Germinal center (tissue), 1 donor: ENCODE measurements at regions not wholly inside any gene's neighbourhood (a gene's known extent, or its start where the extent isn't known, plus 50 kb on each side); places are given as distances from the start of the nearest gene placed in this dataset.
"Not testable (repeated sequence)": the region's sequence is repeated elsewhere in the genome, so short reads cannot be mapped to it uniquely, and the experiment has no call there.

Experiments used
- DNase-seq: peaks from one replicate; pipeline ENCODE4 v3.0.0; 2012; ENCODE audit warnings: mixed read lengths, low spot score

DNA sequence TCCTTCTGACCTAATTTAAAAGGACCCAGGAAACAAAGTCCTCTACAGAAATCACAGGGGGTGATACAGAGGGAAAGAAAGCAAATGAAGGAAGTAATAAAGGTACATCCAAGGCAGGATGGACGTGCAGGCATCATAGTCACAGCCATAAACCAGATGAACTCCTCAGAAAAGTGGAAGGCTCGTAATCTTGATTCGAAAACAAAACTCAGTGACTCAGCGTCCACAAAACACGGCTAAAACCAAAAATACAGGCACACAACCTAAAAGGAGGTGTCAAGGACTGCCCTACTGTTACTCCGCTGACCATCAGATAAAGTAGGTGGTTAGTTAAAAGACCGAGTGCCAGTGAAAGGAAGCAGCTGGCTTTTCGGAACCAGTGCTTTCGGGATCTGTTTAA is 81.5 kb downstream of the TRIM69 start:
- not testable (repeated sequence) for DNase-seq

DNA sequence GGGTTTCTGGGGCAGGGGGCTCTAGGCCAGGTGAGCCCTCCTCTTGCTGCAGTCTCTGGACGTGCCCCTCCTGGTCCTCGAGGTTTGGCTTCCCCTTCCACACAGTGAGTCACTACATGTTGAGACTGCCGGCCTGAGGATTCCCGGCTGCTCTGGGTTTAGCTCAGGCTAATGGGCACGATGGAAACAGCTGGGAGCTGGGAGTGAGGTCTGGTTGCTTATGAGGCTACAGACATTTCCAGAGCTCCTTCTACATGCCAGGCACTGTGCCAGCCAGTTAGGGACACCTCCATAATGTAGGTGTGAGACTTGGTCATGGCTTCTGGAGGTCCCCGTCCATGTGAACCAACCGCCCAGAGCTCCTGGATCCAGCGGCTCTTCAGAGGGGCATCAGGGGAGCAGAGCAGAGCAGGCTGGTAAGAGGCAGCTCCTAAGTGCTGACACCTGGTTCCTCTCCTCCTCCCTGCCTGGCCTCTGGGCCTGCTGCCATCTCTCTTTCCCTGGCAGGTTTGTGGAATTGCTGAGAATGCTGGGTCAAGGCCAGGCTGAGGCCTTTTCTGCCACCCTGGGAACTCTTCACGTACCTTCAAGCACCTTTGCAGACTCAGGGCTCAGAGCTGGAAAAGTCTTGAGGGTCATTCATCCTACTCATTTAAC is 83.1 kb downstream of the TRIM69 start:
- DNase-seq, result not testable (repeated sequence)

DNA sequence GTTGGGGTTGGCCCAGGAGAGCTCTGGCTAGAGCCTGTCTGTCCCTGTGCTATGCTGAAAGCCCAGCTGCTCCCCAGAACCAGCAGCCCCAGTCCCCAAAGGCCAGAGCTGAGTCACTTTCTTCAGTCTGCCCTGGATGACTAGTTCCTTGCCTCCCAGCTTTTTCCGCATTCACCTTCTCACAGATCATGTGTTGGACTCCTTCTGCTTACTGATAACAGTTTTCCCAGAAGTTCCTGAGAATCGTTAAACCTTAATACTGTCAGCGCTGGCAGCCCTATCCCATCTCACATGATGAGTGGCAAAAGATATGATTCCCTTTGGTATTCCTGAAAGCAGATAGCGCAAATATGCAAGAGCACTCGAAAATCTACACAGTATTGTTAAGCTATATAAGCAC is 84.2 kb downstream of the TRIM69 start:
- DNase-seq, result not testable (repeated sequence)

DNA sequence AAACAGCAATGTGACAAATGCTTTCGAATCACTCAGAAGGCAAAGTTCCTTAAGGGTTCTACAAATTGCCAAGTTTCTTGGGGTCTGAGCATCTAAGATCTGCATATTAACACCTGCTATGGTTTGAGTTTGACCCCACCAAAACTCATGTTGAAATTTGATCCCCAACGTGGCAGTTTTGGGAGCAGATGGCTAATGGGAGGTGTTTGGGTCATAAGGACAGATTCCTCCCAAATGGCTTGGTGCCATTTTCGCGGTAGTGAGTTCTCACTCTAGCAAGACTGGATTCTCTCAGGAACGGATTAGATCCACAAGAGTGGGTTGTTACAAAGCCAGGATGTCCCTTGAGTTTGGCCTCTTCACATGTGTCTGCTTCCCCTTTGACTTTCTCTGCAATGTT is 84.6 kb downstream of the TRIM69 start:
- DNase-seq, result not testable (repeated sequence)

DNA sequence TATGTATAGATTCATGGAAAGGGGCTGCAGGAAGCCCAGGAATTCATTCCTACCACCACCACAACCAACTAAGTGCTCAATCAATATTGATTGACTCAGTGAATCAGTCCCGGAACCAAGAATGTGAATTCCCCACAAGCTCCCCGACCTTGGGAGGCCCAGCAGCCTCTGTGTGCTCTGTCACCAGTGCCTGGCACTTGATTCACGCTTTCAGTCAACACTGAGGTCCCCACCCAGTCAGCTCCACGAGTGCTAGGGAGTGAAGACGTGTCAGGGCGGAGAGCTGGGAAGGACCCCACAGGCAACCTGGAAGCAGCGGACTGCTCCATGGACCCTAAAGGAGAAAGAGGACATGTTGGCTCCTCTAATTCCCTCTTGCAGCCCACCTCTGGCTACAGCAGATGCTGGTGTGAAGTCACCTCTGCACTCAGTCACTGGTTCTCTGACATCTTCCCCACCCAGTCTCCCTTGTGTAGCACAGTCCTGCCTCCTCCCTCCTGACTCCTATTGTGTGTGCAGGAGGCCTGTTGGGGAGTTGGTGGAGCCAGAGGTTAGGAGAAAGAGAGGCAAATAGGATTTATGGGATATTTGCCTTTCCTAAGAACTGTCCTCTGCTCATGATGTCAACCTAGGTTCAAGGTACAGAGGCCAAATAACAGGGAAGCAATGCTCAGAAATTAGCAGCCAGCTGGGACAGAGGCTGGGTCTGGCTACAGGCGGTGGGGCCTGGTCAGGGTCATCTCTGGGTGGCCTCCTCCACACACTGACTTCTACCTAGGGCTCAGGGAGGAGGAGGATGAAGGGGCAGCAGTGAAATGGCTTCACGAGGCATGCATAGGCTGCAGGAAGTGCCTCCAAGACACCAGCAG is 88.2 kb downstream of the TRIM69 start:
- not testable (repeated sequence) for DNase-seq

DNA sequence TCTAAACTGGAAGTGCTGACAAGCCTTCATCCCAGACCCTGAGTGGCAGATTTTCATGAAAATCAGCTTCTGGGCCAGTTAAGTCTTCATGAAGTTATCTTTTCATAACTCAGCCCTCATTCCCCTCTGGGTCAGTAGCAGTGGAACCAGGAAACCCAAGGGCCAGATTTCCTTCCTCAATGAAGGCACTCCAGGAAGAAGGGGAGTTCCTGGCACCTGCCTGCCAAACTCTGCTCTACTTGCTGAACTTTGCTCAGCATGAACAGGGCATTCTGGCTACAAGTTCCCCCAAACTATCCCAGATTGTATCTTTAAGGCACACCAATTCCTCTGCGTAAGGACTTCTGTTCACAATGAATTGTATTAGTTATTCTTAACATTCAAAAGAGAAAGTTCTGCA is 90.3 kb downstream of the TRIM69 start:
- not testable (repeated sequence) for DNase-seq

DNA sequence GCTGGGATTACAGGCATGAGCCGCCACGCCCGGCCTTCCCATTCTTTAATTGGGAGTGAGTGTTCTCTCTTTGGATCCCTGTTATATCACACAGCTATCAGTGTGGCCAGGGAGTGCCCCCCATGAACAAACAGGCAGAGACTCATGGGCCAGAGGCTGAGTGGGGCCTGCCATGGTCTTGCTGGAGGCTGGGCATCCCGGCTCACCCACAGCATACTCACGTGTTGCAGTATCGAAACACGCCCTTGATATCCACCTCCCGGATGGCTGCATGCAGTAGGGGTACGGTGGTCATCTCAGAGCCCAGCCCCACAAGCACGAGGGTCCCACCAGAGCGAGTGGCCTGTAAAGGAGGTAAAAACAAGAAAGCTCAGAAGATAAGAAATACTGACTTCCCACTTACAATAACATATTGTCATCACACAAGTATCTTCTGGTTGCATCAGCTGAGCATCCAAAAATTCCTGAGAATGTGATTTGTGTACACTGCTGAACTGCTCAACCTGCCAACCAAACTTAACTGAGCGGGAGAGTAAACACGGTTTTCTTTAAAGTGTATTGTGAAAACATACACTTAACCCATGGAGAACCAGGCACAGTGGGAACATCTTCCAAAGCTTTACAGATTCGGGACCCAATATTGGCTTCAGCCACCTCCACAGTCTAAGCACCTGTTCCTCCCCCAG is 92.0 kb downstream of the TRIM69 start:
- not testable (repeated sequence) for DNase-seq

DNA sequence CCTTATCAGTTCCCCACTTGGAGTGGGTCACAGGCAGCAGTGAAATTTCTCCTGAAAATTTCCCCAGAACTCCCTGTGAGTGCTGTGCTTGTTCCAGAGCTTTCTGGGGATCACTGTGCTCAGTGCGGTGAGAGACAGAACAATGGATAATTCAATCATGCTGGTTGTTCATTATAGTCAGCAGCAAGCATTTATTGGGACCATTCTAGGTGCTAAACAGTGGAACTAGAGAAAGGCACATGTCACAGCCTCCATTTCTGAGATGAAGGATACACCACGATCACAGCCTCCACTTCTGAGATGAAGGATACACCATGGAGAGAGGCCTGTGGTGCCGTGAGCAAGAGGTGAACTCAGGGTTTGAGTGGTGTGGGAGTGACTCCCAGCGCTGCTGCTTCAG is 92.8 kb downstream of the TRIM69 start:
- DNase-seq, result not testable (repeated sequence)

DNA sequence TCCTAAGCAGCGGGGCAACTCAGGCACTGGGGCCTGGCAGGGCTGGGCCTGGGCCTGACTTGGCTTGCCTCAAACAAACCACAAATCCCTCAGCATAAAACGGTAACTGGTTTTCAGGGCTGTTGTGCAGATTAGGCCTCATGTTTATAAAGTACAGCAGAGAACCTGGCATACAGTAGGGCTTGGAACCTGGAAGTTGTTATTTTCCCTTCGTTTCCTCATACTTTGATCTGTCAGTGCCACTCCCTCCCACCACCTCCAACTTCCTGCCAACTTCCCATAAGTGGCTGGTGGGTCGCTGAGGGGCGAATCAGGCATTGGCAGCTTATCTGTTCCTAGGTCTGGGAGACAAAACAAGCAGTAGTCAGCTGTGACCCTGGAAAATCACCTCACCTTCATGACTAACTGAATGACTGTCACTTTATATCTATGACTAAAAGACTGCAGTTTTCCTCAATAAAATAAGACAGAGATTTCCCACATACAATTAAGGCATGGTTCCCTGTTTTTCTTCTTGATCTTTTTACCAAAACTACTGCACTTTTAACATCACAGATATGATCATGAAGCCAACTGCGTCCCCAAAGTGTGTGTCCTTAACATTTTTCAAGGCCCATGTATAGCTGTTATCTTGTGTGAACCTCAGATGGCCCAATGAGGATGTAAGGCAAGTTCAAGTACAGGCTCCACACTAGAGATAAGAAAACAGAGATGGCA is 94.5 kb downstream of the TRIM69 start:
- not testable (repeated sequence) for DNase-seq

DNA sequence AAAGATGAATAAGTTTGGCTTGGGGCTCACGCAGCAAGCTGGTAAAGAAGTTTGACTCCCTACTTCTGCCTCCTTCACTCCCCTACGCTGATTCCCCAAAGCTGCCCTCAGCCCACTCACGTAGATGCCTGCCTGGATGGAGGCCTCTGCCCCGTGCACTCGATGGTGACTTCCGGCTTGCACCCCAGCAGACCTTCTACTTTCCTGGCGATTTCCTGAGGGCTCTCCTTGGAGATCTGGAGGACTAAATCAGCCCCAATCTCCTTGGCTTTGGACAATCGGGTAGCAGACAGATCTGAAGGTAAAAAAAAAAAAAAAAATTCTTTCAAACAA is 95.0 kb downstream of the TRIM69 start:
- not testable (repeated sequence) for DNase-seq

DNA sequence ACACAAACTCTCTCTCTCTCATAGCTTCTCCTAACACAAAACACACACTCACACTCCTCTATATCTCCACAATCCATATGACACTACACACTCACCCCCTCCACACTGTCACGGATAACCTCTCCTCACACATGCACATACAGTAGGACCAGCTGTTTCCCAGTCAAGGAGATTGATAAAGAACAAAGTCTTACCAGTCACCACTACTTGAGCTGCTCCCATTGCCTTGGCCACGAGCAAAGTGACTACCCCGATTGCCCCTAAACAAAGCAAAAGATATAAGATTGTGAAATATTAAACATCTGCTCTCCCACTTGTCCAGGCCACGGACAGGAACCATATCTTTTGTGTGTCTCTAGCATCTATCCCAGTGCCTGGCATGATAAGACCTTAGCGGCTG is 95.8 kb downstream of the TRIM69 start:
- DNase-seq, result not testable (repeated sequence)

DNA sequence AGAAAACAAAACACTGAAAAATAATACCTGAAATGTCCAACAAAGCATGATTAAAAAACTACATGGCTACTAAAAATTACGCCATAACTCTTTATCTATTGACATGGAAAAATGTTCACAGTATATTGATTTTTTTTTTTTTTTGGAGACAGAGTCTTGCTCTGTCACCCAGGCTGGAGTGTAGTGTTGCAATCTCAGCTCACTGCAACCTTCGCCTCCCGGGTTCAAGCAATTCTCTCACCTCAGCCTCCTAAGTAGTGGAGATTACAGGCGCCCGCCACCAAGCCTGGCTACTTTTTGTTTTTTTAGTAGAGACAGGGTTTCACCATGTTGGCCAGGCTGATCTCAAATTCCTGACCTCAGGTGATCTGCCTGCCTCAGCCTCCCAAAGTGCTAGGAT is 96.8 kb downstream of the TRIM69 start:
- not testable (repeated sequence) for DNase-seq

DNA sequence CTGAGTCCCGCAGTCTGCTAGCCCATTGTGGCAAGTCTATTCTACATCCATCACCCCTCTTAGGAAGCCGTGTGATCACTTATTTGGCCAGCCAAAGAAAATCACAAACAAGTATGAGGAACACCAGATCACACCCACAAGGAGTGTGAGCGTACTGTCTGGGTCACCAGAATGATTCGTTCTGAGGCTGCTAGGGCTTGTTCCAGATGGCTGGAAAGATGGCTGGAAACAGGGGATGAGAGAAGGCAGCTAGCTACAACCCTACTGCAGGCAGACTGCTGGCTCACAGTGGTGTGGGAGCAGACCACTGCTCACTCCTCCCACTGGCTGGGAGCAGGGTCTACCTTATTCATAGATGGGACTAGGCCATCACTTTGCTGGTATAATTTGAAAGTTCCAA is 97.4 kb downstream of the TRIM69 start:
- DNase-seq, result not testable (repeated sequence)

DNA sequence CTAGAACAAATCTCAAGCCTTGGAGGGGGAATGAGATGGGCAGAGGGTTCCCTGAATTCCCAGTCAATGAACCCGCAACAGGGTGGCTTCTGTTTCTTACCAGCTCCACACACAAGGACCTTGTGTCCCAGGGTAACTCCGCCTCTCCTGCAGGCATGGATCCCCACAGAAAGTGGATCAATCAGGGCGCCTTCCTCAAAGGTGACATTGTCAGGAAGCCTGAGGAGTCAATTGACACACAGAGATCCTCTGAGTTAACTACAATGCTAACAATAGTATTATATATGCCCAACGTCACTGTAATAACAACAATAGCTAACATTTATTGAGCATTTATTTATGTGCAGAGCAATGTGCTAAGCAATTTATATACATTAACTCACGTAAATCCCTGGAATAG is 98.8 kb downstream of the TRIM69 start:
- DNase-seq, result not testable (repeated sequence)

DNA sequence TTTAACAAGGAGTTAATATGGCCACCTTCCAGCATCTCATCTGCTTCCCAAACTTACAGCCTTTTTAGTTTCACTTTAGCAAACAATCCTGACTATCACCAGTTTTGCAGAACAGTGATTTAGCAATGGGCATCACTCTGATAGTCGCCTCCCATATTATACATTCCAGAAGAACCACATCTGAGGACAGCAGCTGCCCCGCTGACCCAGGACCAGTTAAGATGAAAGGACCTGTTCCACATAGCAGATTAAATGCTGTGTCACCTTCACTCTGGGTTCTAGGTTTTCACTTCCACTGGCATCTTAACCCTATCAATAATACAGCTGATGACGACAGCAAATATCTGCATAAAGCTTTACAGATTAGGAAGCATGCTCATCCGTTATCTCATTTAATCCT is 99.8 kb downstream of the TRIM69 start:
- no peak for DNase-seq

DNA sequence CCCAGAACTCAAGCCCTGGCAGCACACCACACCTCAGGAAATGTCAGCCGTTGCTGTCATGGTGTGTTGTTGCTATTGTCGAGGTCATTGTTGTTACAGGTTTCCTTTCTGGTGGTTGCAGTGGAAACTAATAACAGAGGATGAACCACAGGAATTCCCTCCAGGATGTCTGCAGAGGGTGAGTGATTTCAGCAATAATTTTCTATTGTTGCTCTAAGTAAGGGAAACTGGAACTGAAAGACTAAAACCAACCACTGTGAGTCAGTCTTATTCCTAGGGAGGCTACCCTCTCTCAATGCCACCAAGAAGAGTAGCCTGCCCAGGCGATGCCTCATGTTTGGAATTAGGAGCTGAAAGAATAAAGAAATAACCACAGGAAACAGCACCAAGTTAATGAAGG is 102.6 kb downstream of the TRIM69 start:
- not testable (repeated sequence) for DNase-seq

DNA sequence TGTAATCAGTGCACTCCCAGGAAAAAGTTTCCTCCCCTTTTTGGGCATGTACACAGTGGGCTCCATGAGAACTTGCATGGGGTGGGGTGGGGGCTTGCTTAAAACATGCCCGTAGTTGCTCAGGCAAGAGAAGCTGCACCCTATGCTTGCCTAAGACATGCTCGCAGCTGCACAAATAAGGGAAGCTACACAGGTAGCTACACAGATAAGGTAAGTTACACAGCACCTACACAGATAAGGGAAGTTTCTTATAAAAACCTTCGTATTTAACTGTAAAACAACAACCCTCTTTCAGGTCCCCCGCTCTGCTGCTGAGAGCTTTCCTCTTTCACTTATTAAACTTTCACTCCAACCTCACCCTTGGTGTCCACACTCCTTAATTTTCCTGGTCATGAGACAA is 105.4 kb downstream of the TRIM69 start:
- DNase-seq, result not testable (repeated sequence)

DNA sequence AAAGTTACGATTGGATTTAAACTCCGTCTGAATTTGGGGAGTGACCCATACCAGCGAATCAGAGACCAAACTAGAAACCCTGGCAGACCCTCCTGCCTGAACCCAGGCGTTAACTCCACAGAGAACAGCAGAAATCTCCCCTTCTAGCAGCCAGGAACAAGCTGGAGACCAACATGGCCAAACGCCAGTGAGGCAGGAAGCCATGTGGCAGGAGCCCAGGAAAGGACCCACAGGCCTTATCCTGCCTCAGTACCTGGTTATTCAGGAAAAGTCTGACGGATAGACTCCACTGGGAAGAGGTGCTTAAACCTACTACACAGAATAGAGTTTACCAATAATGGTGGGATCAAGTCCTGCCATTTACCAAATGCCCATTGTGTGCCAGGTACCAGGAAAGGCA is 106.6 kb downstream of the TRIM69 start:
- DNase-seq, result not testable (repeated sequence)

DNA sequence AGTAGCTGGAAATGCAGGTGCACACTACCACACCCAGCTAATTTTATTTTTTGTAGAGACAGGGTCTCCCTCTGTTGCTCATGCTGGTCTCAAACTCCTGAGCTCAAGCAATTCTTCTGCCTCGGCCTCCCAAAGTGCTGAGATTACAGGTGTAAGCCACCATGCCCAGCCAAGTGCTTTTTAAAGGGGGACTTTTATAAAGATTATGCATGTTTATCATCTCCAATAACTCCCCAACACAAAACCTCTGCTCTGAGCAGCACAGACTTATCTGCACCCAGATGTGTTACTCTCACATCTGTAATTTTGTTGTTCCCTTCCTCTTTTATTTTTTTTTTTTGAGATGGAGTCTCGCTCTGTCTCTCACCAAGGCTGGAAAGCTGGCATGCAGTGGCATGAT is 108.6 kb downstream of the TRIM69 start:
- not testable (repeated sequence) for DNase-seq

DNA sequence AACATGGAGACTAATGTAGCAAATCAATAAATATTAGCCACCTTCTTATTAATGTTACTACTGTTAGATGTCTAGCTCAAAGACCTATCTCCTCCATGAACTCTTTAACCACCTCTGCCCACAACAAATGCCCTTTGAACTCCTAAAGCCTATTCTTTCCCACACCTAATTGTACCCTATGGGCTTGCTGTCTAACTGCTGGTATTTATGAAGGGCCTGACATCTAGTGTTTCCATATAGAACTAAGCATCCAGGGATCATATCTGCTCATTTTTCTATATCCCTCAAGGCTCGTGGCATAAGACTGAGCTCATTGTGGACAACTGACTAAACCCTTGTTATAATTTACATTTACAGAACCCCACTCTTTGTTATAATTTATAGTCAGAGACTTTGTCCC is 109.8 kb downstream of the TRIM69 start:
- DNase-seq, result not testable (repeated sequence)

DNA sequence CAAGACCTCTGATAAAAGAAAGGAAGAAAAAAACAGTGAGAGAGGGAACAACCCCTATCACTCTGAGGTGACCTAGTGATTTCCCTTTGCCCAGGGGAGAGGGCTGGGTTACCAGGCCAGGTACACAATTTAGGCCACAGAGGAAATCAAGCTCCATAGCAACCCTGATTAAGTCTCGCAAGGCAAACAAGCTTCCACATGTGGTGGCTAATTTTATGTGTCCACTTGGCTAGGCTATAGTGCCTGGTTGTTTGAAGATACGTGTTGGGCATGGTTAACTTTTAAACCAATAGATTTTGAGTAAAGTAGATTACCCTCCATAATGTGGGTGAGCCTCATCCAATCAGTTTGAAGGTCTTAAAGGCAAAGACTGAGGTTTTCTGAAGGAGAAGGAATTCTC is 108.9 kb upstream of the TERB2 start:
- not testable (repeated sequence) for DNase-seq

DNA sequence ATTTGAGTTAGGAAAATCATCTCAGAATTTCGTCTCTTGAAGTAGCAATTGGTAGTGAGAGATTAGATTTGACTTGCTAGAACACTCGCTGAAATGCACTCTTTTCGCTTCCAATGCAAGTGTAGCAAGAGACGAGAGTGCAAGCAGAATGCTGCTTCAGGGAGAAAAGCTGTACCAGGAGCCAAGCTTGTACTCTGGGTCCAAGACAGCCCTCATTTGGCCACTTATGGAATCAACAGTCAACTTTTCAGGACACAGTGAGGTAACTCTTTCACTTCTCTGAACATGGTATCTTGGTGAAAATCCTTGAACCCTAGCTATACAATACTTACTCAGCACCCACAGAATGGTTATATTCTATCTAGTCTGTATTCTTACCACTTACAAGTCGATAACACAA is 107.6 kb upstream of the TERB2 start:
- DNase-seq, result not testable (repeated sequence)
